ENCODE measurements at regions not wholly inside any gene's neighbourhood (a gene's known extent, or its start where the extent isn't known, plus 50 kb on each side); places are given as distances from the start of the nearest gene placed in this dataset.
"Not testable (repeated sequence)": the region's sequence is repeated elsewhere in the genome, so short reads cannot be mapped to it uniquely, and the experiment has no call there.

DNA sequence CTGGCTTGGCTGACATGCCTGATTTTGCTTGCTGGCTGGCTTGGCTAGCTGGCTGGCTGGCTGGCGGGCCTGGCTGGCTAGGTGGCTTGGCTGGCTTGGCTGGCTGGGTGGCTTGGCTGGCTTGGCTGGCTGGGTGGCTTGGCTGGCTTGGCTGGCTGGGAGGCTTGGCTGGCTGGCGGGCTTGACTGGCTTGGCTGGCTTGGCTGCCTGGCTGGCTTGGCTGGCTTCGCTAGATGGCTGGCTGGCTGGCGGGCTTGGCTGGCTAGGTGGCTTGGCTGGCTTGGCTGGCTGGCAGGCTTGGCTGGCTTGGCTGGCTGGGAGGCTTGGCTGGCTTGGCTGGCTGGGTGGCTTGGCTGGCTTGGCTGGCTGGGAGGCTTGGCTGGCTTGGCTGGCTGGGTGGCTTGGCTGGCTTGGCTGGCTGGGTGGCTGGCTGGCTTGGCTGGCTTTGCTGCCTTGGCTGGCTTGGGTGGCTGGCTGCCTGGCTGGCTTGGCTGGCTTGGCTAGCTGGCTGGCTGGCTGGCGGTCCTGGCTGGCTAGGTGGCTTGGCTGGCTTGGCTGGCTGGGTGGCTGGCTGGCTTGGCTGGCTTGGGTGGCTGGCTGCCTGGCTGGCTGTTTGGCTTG is 2827.0 kb downstream of the RPIA start:
- TF ChIP-seq POLR2A, POLR2AphosphoS5 (IDR thresholded peaks at IDR 0.05; ENCODE audit: low read depth, low read length): not testable (repeated sequence)

Measured in GM12892 (cell line).